Endothelial cell (in vitro differentiated cells): ENCODE measurements at regions not wholly inside any gene's neighbourhood (a gene's known extent, or its start where the extent isn't known, plus 50 kb on each side); places are given as distances from the start of the nearest gene placed in this dataset.

Experiments
- DNase-seq: peaks from one replicate; pipeline ENCODE4 v3.0.0; 2021; ENCODE audit warnings: low spot score
- H3K27ac Mint-ChIP-seq: one replicate; pipeline ENCODE4 v1.8.0; 2021; ENCODE audit warnings: mixed read lengths, inconsistent platforms; ENCODE audit not compliant: unreplicated experiment
- H3K27me3 Mint-ChIP-seq: one replicate; pipeline ENCODE4 v1.8.0; 2021; ENCODE audit warnings: mild to moderate bottlenecking, moderate library complexity, mixed read lengths, inconsistent platforms; ENCODE audit not compliant: unreplicated experiment
- H3K36me3 Mint-ChIP-seq: one replicate; pipeline ENCODE4 v1.8.0; 2021; ENCODE audit warnings: mild to moderate bottlenecking, low read depth, mixed read lengths, inconsistent platforms; ENCODE audit not compliant: unreplicated experiment
- H3K4me1 Mint-ChIP-seq: one replicate; pipeline ENCODE4 v1.8.0; 2021; ENCODE audit warnings: mild to moderate bottlenecking, mixed read lengths, inconsistent platforms; ENCODE audit not compliant: unreplicated experiment
- H3K4me3 Mint-ChIP-seq: one replicate; pipeline ENCODE4 v1.8.0; 2021; ENCODE audit warnings: mild to moderate bottlenecking, mixed read lengths, inconsistent platforms; ENCODE audit not compliant: unreplicated experiment
- H3K9me3 Mint-ChIP-seq: one replicate; pipeline ENCODE4 v1.8.0; 2021; ENCODE audit warnings: mixed read lengths, inconsistent platforms; ENCODE audit not compliant: unreplicated experiment
- TF ChIP-seq, protein P1 (sequence below): fragments of 200-600 bp; sonication (generic); IDR thresholded peaks from one replicate; pipeline ENCODE4 v1.5.0; 2021; ENCODE audit warnings: antibody characterized with exemption; ENCODE audit not compliant: unreplicated experiment

GRCh38 chr5:164487939-164488338 lies 982.5 kb downstream of the MAT2B start:
- H3K9me3 Mint-ChIP-seq: no peaks in the 10 kb centered on the region
- H3K36me3 Mint-ChIP-seq: no peaks in the 10 kb centered on the region
- DNase-seq: no peak
- H3K27me3 Mint-ChIP-seq: no peaks in the 10 kb centered on the region
- H3K4me1 Mint-ChIP-seq: no peaks in the 10 kb centered on the region
- no peak overlapping the region for H3K4me3 Mint-ChIP-seq
- no peak overlapping the region for H3K27ac Mint-ChIP-seq
- TF ChIP-seq, protein P1, sequence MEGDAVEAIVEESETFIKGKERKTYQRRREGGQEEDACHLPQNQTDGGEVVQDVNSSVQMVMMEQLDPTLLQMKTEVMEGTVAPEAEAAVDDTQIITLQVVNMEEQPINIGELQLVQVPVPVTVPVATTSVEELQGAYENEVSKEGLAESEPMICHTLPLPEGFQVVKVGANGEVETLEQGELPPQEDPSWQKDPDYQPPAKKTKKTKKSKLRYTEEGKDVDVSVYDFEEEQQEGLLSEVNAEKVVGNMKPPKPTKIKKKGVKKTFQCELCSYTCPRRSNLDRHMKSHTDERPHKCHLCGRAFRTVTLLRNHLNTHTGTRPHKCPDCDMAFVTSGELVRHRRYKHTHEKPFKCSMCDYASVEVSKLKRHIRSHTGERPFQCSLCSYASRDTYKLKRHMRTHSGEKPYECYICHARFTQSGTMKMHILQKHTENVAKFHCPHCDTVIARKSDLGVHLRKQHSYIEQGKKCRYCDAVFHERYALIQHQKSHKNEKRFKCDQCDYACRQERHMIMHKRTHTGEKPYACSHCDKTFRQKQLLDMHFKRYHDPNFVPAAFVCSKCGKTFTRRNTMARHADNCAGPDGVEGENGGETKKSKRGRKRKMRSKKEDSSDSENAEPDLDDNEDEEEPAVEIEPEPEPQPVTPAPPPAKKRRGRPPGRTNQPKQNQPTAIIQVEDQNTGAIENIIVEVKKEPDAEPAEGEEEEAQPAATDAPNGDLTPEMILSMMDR: no peak

- Mint-ChIP-seq H3K27me3 (no peaks in the 10 kb centered on the region), H3K27ac (no peak overlapping the region), H3K36me3 (no peaks in the 10 kb centered on the region), H3K9me3 (no peaks in the 10 kb centered on the region), H3K4me3 (no peak overlapping the region), H3K4me1 (peaks cover 20% of the 10 kb centered on the region)
- DNase-seq: no peak
- TF ChIP-seq, protein P1: no peak
Observed at GRCh38 chr5:164497311-164498064, 992.1 kb downstream of the MAT2B start.

GRCh38 chr5:164498438-164498837 lies 993.0 kb downstream of the MAT2B start:
- H3K36me3 Mint-ChIP-seq: no peaks in the 10 kb centered on the region

GRCh38 chr5:164500856-164501255 lies 995.4 kb downstream of the MAT2B start:
- DNase-seq: no peak
- H3K27ac Mint-ChIP-seq: no peak overlapping the region
- peaks cover 20% of the 10 kb centered on the region for H3K4me1 Mint-ChIP-seq
- H3K36me3 Mint-ChIP-seq: no peaks in the 10 kb centered on the region
- TF ChIP-seq, protein P1: no peak
- no peak overlapping the region for H3K4me3 Mint-ChIP-seq
- H3K27me3 Mint-ChIP-seq: peaks cover 2% of the 10 kb centered on the region
- H3K9me3 Mint-ChIP-seq: no peaks in the 10 kb centered on the region

More at GRCh38 chr5:164498438-164498837, 993.0 kb downstream of the MAT2B start:
- no peak for DNase-seq
- Mint-ChIP-seq H3K4me3 (no peak overlapping the region), H3K9me3 (no peaks in the 10 kb centered on the region), H3K27ac (no peak overlapping the region), H3K27me3 (no peaks in the 10 kb centered on the region), H3K4me1 (peaks cover 20% of the 10 kb centered on the region)
- TF ChIP-seq, protein P1: no peak

DNA sequence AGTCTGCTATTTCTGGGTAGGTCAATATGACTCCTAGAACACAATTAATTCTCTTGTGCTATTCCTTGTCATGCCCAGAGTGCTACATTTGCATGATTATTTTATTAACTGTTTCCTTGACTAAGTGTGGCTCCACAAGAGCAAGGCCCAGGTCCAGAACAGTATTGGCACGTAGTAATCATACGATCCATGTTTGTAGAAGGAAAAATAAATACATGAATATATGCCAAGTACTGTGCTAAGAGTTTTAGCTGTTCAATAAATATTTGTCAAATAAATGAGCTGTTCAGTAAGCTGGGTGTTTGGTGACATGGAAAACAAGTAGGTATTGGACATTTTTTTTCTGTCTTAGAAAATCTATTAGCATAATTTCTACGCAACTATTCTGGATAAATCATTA lies 995.9 kb downstream of the MAT2B start:
- H3K27ac Mint-ChIP-seq: no peak overlapping the region

More for the DNA sequence above, 995.9 kb downstream of the MAT2B start:
- Mint-ChIP-seq H3K9me3 (no peaks in the 10 kb centered on the region), H3K4me3 (no peak overlapping the region), H3K36me3 (no peaks in the 10 kb centered on the region), H3K4me1 (peaks cover 20% of the 10 kb centered on the region), H3K27me3 (peaks cover 2% of the 10 kb centered on the region)
- no peak for DNase-seq
- TF ChIP-seq, protein P1: no peak
